ENCODE measurements at regions not wholly inside any gene's neighbourhood (a gene's known extent, or its start where the extent isn't known, plus 50 kb on each side); places are given as distances from the start of the nearest gene placed in this dataset.

DNA sequence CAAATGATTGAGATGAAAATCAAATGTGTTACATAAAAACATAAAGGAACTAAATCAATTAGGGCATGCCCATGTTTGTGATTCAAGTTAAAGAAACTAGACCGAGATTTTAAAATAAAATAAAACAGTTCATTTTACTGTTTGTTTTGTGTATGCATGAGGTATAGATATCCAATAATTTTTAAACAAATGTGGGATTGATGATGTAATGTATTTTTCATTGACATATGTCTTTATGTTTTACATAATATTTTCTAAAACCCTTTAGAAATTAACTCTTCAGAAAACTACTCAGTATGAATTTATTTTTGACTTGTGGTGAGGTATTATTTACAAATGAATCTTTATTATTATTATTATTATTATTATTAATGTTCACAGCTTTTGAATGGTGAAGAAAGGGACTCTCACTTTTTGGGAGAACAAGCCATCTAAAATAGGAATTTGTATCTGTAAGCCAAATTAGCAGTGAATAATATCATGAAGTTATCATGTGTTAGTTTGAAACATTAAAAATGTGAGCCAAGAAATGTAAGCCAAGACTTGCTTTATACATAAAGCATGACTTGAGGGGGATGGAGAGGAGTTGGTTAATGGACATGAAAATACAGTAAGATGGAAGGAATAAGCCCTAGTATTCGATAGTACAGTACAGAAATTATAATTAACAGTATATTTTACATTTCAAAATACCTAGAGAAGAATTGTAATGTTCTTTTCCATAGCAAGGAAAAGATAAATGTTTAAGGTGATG lies 355.0 kb downstream of the CDH10 start:
- Histone ChIP-seq H3K9ac (ENCODE audit: low read depth, low read length) (no peak overlapping the region), H3K4me1 (ENCODE audit: control insufficient read depth, insufficient read depth, low read length) (no peaks in the 10 kb centered on the region), H3K9me3 (ENCODE audit: control insufficient read depth, insufficient read depth, low read length) (no peaks in the 10 kb centered on the region), H3K36me3 (ENCODE audit: control insufficient read depth, insufficient read depth, low read length) (no peaks in the 10 kb centered on the region), H3K27ac (ENCODE audit: low read depth, low read length) (no peak overlapping the region), H3K4me3 (ENCODE audit: low read depth, low read length) (no peak overlapping the region), H3K27me3 (ENCODE audit: control insufficient read depth, insufficient read depth, low read length) (no peaks in the 10 kb centered on the region)

DNA sequence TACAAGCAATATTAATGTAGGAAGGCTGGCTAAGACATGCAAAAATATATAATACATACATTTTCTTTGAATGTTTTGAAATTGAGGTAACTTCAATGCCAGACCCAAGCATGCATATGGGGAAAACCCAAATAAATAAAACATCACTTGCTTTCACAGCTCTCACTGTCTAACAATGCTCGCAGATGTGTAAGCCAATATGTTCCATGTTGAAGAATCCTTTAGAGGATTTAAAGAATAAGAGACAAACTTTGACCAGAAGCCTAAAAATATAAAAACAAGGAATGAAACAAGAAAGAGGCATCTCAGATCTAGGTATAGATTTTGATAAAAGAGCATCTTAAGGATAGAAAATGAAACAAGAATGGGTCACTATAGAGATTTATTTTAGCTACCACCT lies 354.2 kb downstream of the CDH10 start:
- H3K27ac ChIP-seq (ENCODE audit: low read depth, low read length): no peak overlapping the region
- H3K36me3 ChIP-seq (ENCODE audit: control insufficient read depth, insufficient read depth, low read length): no peaks in the 10 kb centered on the region
- H3K4me1 ChIP-seq (ENCODE audit: control insufficient read depth, insufficient read depth, low read length): no peaks in the 10 kb centered on the region
- no peaks in the 10 kb centered on the region for H3K27me3 ChIP-seq (ENCODE audit: control insufficient read depth, insufficient read depth, low read length)
- no peaks in the 10 kb centered on the region for H3K9me3 ChIP-seq (ENCODE audit: control insufficient read depth, insufficient read depth, low read length)
- H3K4me3 ChIP-seq (ENCODE audit: low read depth, low read length): no peak overlapping the region
- H3K9ac ChIP-seq (ENCODE audit: low read depth, low read length): no peak overlapping the region

DNA sequence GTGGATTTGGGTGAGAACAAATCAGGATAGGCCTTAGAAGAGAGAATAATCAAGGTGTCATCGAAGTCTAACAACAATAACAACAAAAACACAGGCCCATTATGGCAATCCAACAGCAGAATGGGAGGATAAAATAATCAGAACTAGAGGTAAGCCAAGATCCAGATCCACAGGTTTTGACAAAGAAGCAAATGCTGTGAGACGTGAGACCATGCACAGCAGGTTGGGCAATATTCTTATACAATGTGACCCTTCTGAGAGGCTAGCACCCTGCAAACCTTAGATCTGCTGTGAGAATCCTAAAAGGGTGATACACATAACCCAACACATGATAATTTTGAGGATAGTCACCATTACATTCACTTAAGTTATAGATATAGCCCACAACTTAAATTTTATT lies 352.9 kb downstream of the CDH10 start:
- no peak overlapping the region for H3K27ac ChIP-seq (ENCODE audit: low read depth, low read length)
- no peaks in the 10 kb centered on the region for H3K9me3 ChIP-seq (ENCODE audit: control insufficient read depth, insufficient read depth, low read length)
- no peaks in the 10 kb centered on the region for H3K4me1 ChIP-seq (ENCODE audit: control insufficient read depth, insufficient read depth, low read length)
- H3K9ac ChIP-seq (ENCODE audit: low read depth, low read length): no peak overlapping the region
- no peaks in the 10 kb centered on the region for H3K27me3 ChIP-seq (ENCODE audit: control insufficient read depth, insufficient read depth, low read length)
- H3K36me3 ChIP-seq (ENCODE audit: control insufficient read depth, insufficient read depth, low read length): no peaks in the 10 kb centered on the region
- no peak overlapping the region for H3K4me3 ChIP-seq (ENCODE audit: low read depth, low read length)

DNA sequence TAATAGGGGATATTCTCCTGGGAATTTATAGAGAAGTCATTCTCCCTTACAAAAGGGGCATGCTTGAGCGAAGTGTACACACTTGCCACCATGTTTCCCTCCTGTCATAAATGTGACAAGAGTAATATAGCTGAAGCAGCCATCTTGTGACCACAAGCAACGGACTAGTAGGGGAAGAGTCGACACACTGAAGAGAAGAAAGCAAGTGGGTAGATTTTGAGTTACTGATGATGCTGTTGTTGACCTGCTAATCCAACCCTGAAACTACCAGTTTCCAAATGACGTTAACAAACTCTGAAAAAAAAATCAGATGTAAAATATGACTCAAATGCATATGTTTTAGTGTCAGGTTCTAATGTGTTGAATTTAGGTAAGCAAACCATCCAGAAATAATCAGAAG lies 350.4 kb downstream of the CDH10 start:
- Histone ChIP-seq H3K9ac (ENCODE audit: low read depth, low read length) (no peak overlapping the region), H3K4me1 (ENCODE audit: control insufficient read depth, insufficient read depth, low read length) (no peaks in the 10 kb centered on the region)

DNA sequence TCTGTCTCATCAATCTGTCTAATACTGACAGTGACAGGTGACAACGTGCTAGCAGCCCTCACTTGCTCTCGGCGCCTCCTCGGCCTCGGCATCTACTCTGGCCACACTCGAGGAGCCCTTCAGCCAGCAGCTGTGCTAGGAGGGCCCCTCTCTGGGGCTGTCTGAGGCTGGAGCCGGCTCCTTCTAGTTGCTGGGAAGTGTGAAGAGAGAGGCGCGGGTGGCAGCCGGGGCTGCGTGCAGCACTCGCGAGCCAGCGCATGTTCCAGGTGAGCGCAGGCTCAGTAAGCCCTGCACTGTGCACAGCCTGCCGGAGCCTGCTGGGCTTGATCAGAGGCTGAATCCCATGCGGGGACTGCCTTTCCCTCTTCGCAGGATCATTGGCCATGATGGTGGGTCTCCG lies 330.7 kb downstream of the CDH10 start:
- H3K27me3 ChIP-seq (ENCODE audit: control insufficient read depth, insufficient read depth, low read length): no peaks in the 10 kb centered on the region
- H3K4me1 ChIP-seq (ENCODE audit: control insufficient read depth, insufficient read depth, low read length): no peaks in the 10 kb centered on the region
- H3K36me3 ChIP-seq (ENCODE audit: control insufficient read depth, insufficient read depth, low read length): no peaks in the 10 kb centered on the region

More for the DNA sequence above, 350.4 kb downstream of the CDH10 start:
- H3K4me3 ChIP-seq (ENCODE audit: low read depth, low read length): no peak overlapping the region
- H3K27me3 ChIP-seq (ENCODE audit: control insufficient read depth, insufficient read depth, low read length): no peaks in the 10 kb centered on the region
- no peak overlapping the region for H3K27ac ChIP-seq (ENCODE audit: low read depth, low read length)
- H3K9me3 ChIP-seq (ENCODE audit: control insufficient read depth, insufficient read depth, low read length): no peaks in the 10 kb centered on the region
- no peaks in the 10 kb centered on the region for H3K36me3 ChIP-seq (ENCODE audit: control insufficient read depth, insufficient read depth, low read length)

DNA sequence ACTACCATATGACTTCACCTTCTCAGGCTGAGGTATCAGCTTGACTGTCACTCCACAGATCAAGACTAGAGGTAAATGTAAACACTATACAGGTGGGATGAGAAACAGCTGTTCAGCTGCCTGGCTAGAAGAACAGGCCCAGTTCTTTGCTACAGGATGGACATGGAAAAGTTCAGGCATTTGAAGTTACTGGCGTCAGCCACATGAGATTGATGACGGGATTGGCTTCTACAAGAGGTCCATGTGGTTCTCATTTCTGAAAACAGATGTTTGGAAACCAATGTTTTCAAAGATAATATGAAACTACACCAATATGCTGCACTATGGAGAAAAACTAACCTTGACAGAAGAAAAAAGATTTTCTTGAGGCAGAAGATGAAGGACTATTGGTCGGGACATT lies 324.1 kb downstream of the CDH10 start:
- H3K9ac ChIP-seq (ENCODE audit: low read depth, low read length): no peak overlapping the region
- H3K27ac ChIP-seq (ENCODE audit: low read depth, low read length): no peak overlapping the region
- H3K4me1 ChIP-seq (ENCODE audit: control insufficient read depth, insufficient read depth, low read length): no peaks in the 10 kb centered on the region
- no peaks in the 10 kb centered on the region for H3K36me3 ChIP-seq (ENCODE audit: control insufficient read depth, insufficient read depth, low read length)
- H3K27me3 ChIP-seq (ENCODE audit: control insufficient read depth, insufficient read depth, low read length): no peaks in the 10 kb centered on the region
- H3K9me3 ChIP-seq (ENCODE audit: control insufficient read depth, insufficient read depth, low read length): no peaks in the 10 kb centered on the region
- H3K4me3 ChIP-seq (ENCODE audit: low read depth, low read length): no peak overlapping the region

More for the DNA sequence above, 330.7 kb downstream of the CDH10 start:
- Histone ChIP-seq H3K4me3 (ENCODE audit: low read depth, low read length) (no peak overlapping the region), H3K27ac (ENCODE audit: low read depth, low read length) (no peak overlapping the region), H3K9me3 (ENCODE audit: control insufficient read depth, insufficient read depth, low read length) (0 out of 2 replicates have a peak, but pooled peaks cover under 1% of the 10 kb centered on the region), H3K9ac (ENCODE audit: low read depth, low read length) (no peak overlapping the region)

DNA sequence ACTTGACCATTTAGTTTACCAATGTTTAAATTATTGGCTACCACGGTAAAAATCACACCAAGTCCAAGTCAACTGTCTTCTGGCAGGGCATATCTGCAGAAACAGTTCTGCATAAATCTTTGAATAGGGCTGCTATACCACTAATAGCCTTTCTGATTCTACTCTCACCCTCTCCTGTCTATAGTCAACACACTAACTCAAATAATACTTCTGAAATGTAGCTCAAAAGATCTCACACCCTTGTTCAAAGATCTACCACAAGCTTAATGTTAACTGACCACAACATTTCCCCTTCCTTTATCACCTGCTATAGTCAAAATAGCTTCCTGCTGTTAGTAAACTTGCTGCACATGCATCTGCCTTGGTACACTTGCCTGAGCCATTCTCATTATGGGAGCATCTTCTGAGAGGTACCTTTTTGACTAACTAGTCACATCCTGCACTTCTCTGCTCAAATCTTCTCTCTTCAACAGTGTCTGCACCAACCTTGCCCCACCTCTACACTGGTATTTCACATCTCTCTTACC lies 319.4 kb downstream of the CDH10 start:
- Histone ChIP-seq H3K4me1 (ENCODE audit: control insufficient read depth, insufficient read depth, low read length) (no peaks in the 10 kb centered on the region), H3K4me3 (ENCODE audit: low read depth, low read length) (no peak overlapping the region), H3K27me3 (ENCODE audit: control insufficient read depth, insufficient read depth, low read length) (no peaks in the 10 kb centered on the region), H3K36me3 (ENCODE audit: control insufficient read depth, insufficient read depth, low read length) (no peaks in the 10 kb centered on the region), H3K9ac (ENCODE audit: low read depth, low read length) (no peak overlapping the region), H3K27ac (ENCODE audit: low read depth, low read length) (no peak overlapping the region), H3K9me3 (ENCODE audit: control insufficient read depth, insufficient read depth, low read length) (no peaks in the 10 kb centered on the region)

DNA sequence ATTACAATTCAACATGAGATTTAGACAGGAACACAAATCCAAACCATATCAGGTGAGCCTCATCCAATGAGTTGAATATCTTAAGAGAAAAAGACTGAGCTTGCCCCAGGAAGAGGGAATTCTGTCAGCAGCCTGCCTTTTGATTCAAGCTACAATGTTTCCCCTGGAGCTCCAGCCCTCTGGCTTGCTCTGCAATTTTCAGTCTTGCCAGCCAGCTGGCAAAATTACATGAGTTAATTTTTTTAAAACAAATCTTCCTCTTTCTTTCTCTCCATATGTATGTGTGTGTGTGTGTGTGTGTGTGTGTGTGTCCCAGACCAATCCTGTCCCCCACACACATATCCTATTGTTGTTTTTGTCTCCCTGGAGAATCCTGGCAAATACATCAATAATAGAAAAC lies 313.2 kb downstream of the CDH10 start:
- Histone ChIP-seq H3K36me3 (ENCODE audit: control insufficient read depth, insufficient read depth, low read length) (no peaks in the 10 kb centered on the region), H3K9ac (ENCODE audit: low read depth, low read length) (no peak overlapping the region), H3K9me3 (ENCODE audit: control insufficient read depth, insufficient read depth, low read length) (no peaks in the 10 kb centered on the region), H3K27me3 (ENCODE audit: control insufficient read depth, insufficient read depth, low read length) (no peaks in the 10 kb centered on the region), H3K27ac (ENCODE audit: low read depth, low read length) (no peak overlapping the region), H3K4me3 (ENCODE audit: low read depth, low read length) (no peak overlapping the region), H3K4me1 (ENCODE audit: control insufficient read depth, insufficient read depth, low read length) (no peaks in the 10 kb centered on the region)

DNA sequence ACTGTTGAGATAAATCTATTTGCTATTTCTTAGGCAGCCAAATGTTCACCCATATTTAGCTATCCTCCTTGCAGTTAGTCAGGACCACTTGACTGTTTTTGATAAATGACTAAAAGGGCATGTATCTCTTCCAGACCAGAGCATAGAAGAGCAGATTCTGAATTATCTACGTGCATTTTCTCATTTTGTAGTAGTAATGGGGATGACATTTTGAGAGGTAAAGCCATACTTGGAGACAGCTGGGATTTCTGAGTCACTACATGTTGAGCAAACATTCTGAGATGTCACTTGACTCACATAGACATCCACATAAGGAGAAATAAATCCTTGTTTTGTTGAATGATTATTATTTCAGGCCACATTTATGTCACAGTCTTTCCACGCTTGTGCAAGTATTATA lies 297.6 kb downstream of the CDH10 start:
- Histone ChIP-seq H3K9ac (ENCODE audit: low read depth, low read length) (no peak overlapping the region), H3K27ac (ENCODE audit: low read depth, low read length) (no peak overlapping the region), H3K27me3 (ENCODE audit: control insufficient read depth, insufficient read depth, low read length) (no peaks in the 10 kb centered on the region), H3K4me1 (ENCODE audit: control insufficient read depth, insufficient read depth, low read length) (peaks cover 4% of the 10 kb centered on the region; the same call in 1 of the 2 replicates), H3K4me3 (ENCODE audit: low read depth, low read length) (no peak overlapping the region), H3K36me3 (ENCODE audit: control insufficient read depth, insufficient read depth, low read length) (no peaks in the 10 kb centered on the region), H3K9me3 (ENCODE audit: control insufficient read depth, insufficient read depth, low read length) (no peaks in the 10 kb centered on the region)

DNA sequence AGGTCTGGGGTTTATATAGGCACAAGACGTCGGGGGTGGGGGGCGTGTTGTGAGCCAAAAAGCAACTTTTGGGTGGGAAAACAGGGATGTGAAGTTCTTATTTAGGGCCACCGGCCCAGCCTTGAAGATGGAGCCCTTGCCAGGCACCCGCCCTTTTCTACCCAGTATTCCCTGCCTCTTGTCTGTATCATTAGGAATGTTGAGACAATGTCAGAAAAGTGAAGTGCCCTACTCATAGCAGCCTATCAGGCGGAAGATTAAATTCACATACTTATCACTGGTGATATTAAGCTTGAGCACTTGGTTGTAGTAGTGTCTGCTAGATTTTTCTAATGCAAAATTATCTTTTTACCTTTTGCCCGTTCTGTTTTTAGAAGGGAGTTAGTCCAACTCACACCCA lies 293.5 kb downstream of the CDH10 start:
- H3K4me3 ChIP-seq (ENCODE audit: low read depth, low read length): no peak overlapping the region
- H3K9me3 ChIP-seq (ENCODE audit: control insufficient read depth, insufficient read depth, low read length): no peaks in the 10 kb centered on the region
- no peak overlapping the region for H3K9ac ChIP-seq (ENCODE audit: low read depth, low read length)
- H3K27ac ChIP-seq (ENCODE audit: low read depth, low read length): no peak overlapping the region
- H3K27me3 ChIP-seq (ENCODE audit: control insufficient read depth, insufficient read depth, low read length): no peaks in the 10 kb centered on the region
- no peaks in the 10 kb centered on the region for H3K36me3 ChIP-seq (ENCODE audit: control insufficient read depth, insufficient read depth, low read length)
- no peaks in the 10 kb centered on the region for H3K4me1 ChIP-seq (ENCODE audit: control insufficient read depth, insufficient read depth, low read length)

DNA sequence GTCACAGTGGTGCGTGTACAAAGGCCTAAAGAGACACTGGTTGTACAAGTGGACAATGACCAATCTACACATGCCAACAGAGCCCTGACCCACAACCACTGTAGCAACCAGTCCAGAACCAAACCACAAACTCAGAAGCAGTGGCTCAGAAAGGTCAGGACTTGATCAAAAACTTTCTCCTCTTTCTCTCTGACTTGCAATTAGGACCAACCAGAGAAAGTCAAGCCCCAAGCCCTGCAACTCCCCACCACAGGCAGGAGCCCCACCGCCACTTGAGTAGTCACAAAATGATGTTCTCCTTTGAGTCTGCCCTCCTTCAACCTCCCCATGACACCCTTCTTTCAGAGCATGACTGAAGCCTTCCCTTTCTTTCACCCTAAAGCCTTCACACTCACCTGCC lies 291.8 kb downstream of the CDH10 start:
- no peak overlapping the region for H3K9ac ChIP-seq (ENCODE audit: low read depth, low read length)
- H3K4me3 ChIP-seq (ENCODE audit: low read depth, low read length): no peak overlapping the region
- H3K27me3 ChIP-seq (ENCODE audit: control insufficient read depth, insufficient read depth, low read length): no peaks in the 10 kb centered on the region
- H3K9me3 ChIP-seq (ENCODE audit: control insufficient read depth, insufficient read depth, low read length): no peaks in the 10 kb centered on the region
- no peaks in the 10 kb centered on the region for H3K36me3 ChIP-seq (ENCODE audit: control insufficient read depth, insufficient read depth, low read length)
- H3K4me1 ChIP-seq (ENCODE audit: control insufficient read depth, insufficient read depth, low read length): no peaks in the 10 kb centered on the region
- H3K27ac ChIP-seq (ENCODE audit: low read depth, low read length): no peak overlapping the region

All from HUES48 (cell line).